ENCODE measurements at regions not wholly inside any gene's neighbourhood (a gene's known extent, or its start where the extent isn't known, plus 50 kb on each side); places are given as distances from the start of the nearest gene placed in this dataset.
"Not testable (repeated sequence)": the region's sequence is repeated elsewhere in the genome, so short reads cannot be mapped to it uniquely, and the experiment has no call there.

GRCh38 chr9:73046769-73047168 is 93.9 kb upstream of the ALDH1A1 start:
- H3K27me3 Mint-ChIP-seq (ENCODE audit: low read depth): no peaks in the 10 kb centered on the region
- no peak overlapping the region for H3K4me3 Mint-ChIP-seq
- ATAC-seq: no peak
- H3K36me3 Mint-ChIP-seq: no peaks in the 10 kb centered on the region
- POLR2A ChIA-PET: no interaction called here
- CTCF ChIA-PET: no interaction called here
- no peaks in the 10 kb centered on the region for H3K9me3 Mint-ChIP-seq
- no peak for DNase-seq (ENCODE audit: low spot score)
- TF ChIP-seq JUN (CRISPR knock-in tag; IDR thresholded peaks at IDR 0.05): no peak
- no peak for TF ChIP-seq SP1 (CRISPR knock-in tag; conservative IDR thresholded peaks at IDR 0.05)
- no peak for TF ChIP-seq CBFB (CRISPR knock-in tag; IDR thresholded peaks at IDR 0.05; ENCODE audit: low read depth)
- no peak for TF ChIP-seq NR2C2 (CRISPR knock-in tag; IDR thresholded peaks at IDR 0.05)
- TF ChIP-seq OVOL2 (CRISPR knock-in tag; IDR thresholded peaks at IDR 0.05; ENCODE audit: borderline replicate concordance): no peak
- TF ChIP-seq NFE2L1 (CRISPR knock-in tag; IDR thresholded peaks at IDR 0.05): no peak
- no peak for TF ChIP-seq NR1H2 (CRISPR knock-in tag; IDR thresholded peaks at IDR 0.05)
- no peak for TF ChIP-seq TEAD1 (CRISPR knock-in tag; IDR thresholded peaks at IDR 0.05)
- no peak for TF ChIP-seq E2F1 (CRISPR knock-in tag; IDR thresholded peaks at IDR 0.05)
- TF ChIP-seq PRRX2 (CRISPR knock-in tag; IDR thresholded peaks at IDR 0.05): no peak
- TF ChIP-seq ERG (CRISPR knock-in tag; IDR thresholded peaks at IDR 0.05): no peak
- TF ChIP-seq RELA (CRISPR knock-in tag; IDR thresholded peaks at IDR 0.05; ENCODE audit: borderline replicate concordance): no peak
- no peak for TF ChIP-seq FOXP1 (CRISPR knock-in tag; IDR thresholded peaks at IDR 0.05; ENCODE audit: borderline replicate concordance)
- no peak for TF ChIP-seq TP53 (CRISPR knock-in tag; IDR thresholded peaks at IDR 0.05)
- TF ChIP-seq ZNF263 (CRISPR knock-in tag; IDR thresholded peaks at IDR 0.05; ENCODE audit: low read depth): no peak
- H3K4me1 Mint-ChIP-seq: peaks cover 23% of the 10 kb centered on the region
- no peak overlapping the region for H3K27ac Mint-ChIP-seq

GRCh38 chr9:73044776-73045175 is 91.9 kb upstream of the ALDH1A1 start:
- H3K4me1 Mint-ChIP-seq; H3K27ac Mint-ChIP-seq; POLR2A ChIA-PET; H3K36me3 Mint-ChIP-seq; H3K9me3 Mint-ChIP-seq; DNase-seq (ENCODE audit: low spot score); H3K4me3 Mint-ChIP-seq; CTCF ChIA-PET; H3K27me3 Mint-ChIP-seq (ENCODE audit: low read depth); ATAC-seq: not testable (repeated sequence)

- Mint-ChIP-seq H3K36me3 (no peaks in the 10 kb centered on the region), H3K27me3 (ENCODE audit: low read depth) (no peaks in the 10 kb centered on the region), H3K4me1 (peaks cover 18% of the 10 kb centered on the region), H3K4me3 (no peak overlapping the region), H3K27ac (no peak overlapping the region), H3K9me3 (no peaks in the 10 kb centered on the region)
- ChIA-PET CTCF (no interaction called here), POLR2A (no interaction called here)
- DNase-seq (ENCODE audit: low spot score): no peak
- TF ChIP-seq ATF3 (CRISPR knock-in tag; conservative IDR thresholded peaks at IDR 0.05) (no peak), MAX (CRISPR knock-in tag; IDR thresholded peaks at IDR 0.05) (no peak), SOX15 (CRISPR knock-in tag; IDR thresholded peaks at IDR 0.05) (no peak), AR (CRISPR knock-in tag; IDR thresholded peaks at IDR 0.05) (no peak), CDX4 (CRISPR knock-in tag; IDR thresholded peaks at IDR 0.05; ENCODE audit: borderline replicate concordance) (no peak), FOXP1 (CRISPR knock-in tag; IDR thresholded peaks at IDR 0.05; ENCODE audit: borderline replicate concordance) (no peak), E2F4 (CRISPR knock-in tag; IDR thresholded peaks at IDR 0.05; ENCODE audit: borderline replicate concordance, low read depth) (no peak), NR3C1 (CRISPR knock-in tag; conservative IDR thresholded peaks at IDR 0.05; ENCODE audit: low read depth) (no peak)
- ATAC-seq: no peak
Observed at GRCh38 chr9:73042155-73042554, 89.3 kb upstream of the ALDH1A1 start.

Data from WTC11 (cell line).